Suprapubic skin (tissue), 3 donors: ENCODE measurements at regions not wholly inside any gene's neighbourhood (a gene's known extent, or its start where the extent isn't known, plus 50 kb on each side); places are given as distances from the start of the nearest gene placed in this dataset.

Experiments used
- CTCF ChIP-seq, 2 donors: fragments of 200-600 bp in 1 of 2; fragments of 450-650 bp in 1 of 2; sonication (generic) in 1 of 2; IDR thresholded peaks; one replicate each; pipeline ENCODE4 v1.5.1; 2016 to 2019; ENCODE audit warnings: antibody characterized with exemption in 2 of 2, mild to moderate bottlenecking in 1 of 2, moderate library complexity in 1 of 2
- POLR2A ChIP-seq, 2 donors: fragments of 450-650 bp; IDR thresholded peaks; one replicate each; pipeline ENCODE4 v1.6.1; 2017; ENCODE audit warnings: antibody characterized with exemption in 2 of 2, mild to moderate bottlenecking in 2 of 2, moderate library complexity in 2 of 2

GRCh38 chr13:69496981-69497380 is 610.6 kb upstream of the ATXN8OS start:
- TF ChIP-seq POLR2A (IDR thresholded peaks at IDR 0.05) (no peak), CTCF (IDR thresholded peaks at IDR 0.05) (no peak)
